Stimulated activated CD4-positive, alpha-beta T cell treated with anti-CD3 and anti-CD28 coated beads, Interleukin-12 subunit alpha, Interleukin-12 subunit beta, amount 100 ng/mL, for 48 hours (primary cell): ENCODE measurements at regions not wholly inside any gene's neighbourhood (a gene's known extent, or its start where the extent isn't known, plus 50 kb on each side); places are given as distances from the start of the nearest gene placed in this dataset.
"Not testable (repeated sequence)": the region's sequence is repeated elsewhere in the genome, so short reads cannot be mapped to it uniquely, and the experiment has no call there.

Source experiments
- DNase-seq, 3 donors: peaks; one replicate each; pipeline ENCODE4 v3.0.0-alpha.2; 2020; ENCODE audit warnings: low read depth in 2 of 3, low spot score in 1 of 3

DNA sequence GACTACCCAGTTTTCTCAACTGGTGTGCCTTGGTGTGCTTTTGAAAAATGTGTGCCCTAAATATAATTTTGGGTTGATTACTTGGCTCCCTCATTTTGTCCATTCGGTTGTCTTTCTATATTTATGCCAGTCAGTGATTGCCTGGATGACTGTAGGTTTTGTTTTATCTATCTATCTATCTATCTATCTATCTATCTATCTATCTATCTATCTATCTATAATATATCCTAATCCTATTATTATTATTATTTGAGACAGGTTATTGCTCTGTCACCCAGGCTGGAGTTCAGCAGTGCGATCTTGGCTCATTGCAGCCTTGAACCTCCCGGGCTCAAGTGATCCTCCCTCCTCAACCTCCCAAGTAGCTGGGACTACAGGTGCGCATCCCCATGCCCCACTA, 111.4 kb upstream of the GRK3 start:
- no peak for DNase-seq

DNA sequence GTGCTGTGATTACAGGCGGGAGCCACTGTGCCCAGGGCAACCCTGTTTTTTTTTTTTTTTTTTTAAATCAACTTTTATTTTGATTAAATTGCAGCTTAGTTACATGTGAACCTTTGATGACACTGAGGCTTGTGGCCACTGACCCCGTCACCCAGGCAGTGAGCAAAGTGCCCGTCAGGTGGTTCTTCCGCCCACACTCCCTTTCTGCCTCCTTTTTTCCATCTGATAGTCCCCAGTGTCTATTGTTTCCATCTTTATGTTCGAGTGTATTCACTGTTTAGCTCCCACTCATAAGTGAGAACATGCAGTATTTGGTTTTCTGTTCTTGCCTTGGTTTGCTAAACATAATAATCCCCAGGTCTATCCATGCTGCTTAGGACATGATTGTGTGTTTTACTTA, 110.9 kb upstream of the GRK3 start:
- DNase-seq, result peak in 2 of 3 donors; percentile 37 to 41

DNA sequence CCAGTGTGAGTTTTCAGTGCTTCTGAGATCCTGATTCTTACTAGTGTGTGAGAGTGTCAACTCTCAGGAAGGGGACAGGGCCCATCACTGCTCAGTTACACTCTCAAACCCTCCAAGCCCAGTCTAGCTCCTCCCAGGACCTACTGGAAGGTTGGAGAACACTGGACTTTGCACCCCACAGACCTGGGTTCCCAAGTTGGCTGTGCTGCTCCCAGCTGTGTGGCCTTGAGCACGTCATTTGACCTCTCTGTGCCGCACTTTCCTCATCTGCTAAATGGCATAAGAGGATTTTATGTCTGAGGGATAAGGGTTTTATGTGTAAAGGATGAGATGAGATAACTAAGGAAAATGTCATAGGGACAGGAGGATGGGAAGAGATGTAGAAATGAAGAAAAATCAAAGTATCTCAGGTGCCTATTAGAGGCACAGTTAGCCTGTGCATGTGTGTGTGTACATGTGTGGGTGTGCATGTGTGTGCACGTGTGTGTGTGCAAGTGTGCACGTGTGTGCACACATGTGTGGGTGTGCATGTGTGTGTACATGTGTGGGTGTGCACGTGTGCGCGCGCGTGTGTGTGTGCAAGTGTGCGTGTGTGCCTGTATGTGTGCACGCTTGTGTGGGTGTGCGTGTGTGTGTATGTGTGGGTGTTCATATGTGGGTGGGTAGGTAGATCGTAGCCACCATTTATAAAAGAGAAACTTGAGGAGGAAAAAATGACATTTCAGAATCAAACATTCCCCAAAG, 108.0 kb upstream of the GRK3 start:
- DNase-seq, result not testable (repeated sequence)

DNA sequence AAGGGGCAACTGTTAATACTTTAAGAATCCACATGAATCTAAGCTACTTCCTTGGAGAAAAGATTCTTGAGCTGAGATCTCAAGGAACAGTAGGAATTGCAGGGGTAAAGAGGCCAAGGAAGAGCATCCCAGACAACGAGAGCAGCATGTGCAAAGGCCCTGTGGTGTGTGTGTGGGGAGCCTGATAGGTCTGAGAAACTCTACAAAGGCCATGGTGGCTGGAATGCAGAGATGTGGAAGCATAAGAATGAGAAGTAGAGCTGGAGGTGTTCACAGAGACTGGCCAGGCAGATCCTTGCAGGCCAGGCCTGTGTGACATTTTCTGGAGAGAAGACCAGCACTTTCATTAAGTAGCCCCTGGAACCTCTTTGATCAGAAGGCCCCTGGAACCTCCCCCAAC, 105.8 kb upstream of the GRK3 start:
- DNase-seq, result not testable (repeated sequence)

DNA sequence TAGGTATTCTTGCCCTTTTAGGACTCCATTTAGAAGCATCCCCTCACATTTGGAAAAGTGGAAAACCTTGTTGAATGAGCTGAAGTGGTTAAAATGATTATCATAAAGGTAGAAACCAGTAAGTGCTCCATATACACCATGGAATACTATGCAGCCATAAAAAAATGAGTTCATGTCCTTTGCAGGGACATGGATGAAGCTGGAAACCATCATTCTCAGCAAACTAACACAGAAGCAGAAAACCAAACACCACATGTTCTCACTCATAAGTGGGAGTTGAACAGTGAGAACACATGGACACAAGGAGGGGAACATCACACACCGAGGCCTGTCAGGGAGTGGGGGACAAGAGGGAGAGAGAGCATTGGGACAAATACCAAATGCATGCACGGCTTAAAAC, 103.8 kb upstream of the GRK3 start:
- DNase-seq, result not testable (repeated sequence)

DNA sequence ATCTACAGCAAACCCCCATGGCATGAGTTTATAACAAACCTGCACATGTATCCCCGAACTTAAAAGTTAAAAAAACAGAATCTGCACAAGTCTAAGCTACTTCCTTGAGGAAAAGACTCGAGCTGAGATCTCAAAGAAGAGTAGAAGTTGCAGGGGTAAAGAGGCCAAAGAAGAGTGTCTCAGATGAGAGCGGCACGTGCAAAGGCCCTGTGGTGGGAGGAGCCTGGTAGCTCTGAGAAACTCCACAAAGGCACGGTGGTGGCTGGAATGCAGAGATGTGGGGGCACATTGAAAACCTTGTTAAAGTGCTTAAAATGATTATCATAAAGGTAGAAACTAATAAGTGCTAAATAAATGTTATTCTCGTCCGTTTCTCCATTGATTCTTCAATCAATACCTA, 103.2 kb upstream of the GRK3 start:
- DNase-seq, result no peak

DNA sequence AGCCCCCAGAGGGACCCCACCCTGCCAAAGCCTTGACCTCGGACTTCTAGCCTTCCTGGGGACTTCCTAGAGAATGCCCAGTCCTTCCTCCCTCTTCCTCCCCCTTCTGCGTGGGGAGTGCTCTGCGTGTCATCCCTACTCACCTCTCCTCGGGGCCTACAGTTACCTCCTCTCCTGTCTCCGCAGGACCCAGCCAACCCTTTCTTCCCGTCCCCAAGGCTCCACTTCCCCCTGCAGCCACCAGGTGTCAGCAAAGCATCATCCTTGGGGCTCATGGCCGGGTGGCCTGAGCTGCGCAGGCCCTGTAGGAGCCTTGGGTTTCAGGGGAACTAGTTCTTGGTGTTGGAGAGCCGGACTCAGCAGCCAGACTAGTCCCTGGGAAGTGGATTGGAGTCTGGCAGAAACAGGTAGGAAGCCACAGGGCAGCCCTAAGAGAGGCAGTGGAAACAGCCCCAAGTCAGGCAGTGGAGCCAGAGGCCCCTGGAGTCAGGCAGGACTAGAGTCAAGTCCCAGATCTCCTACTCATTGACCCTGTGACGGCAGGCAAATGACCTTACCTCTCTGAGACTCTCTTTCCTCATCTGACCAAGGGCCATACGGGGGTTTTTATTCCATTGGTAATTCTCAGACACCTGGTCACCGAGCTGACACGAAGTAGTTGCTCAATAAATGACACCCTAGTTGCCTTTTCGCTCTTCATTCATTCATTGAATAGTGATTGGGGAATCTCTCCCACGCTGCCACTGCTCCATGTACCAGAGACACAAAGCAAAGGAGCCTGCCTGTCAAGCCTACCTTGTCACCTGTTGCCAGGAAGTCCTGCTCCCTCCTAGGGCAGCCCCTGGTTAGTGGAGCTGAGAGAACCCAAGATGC, 101.8 kb upstream of the GRK3 start:
- peak; percentile 55 to 86 (median 68) for DNase-seq

DNA sequence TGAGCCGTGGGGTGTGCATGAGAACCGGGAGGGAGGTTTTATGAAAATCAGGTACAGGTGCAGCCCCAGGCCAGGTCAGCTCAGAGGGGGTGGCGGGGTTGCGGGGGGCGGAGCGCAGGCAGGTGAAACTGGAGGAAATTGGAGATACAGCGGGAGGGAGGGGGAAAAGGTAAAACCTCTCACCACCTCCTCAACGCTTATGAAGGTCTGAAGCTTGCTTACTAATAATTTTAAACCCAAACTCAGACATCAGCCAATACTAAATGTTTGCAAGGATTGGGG, 101.2 kb upstream of the GRK3 start:
- not testable (repeated sequence) for DNase-seq

DNA sequence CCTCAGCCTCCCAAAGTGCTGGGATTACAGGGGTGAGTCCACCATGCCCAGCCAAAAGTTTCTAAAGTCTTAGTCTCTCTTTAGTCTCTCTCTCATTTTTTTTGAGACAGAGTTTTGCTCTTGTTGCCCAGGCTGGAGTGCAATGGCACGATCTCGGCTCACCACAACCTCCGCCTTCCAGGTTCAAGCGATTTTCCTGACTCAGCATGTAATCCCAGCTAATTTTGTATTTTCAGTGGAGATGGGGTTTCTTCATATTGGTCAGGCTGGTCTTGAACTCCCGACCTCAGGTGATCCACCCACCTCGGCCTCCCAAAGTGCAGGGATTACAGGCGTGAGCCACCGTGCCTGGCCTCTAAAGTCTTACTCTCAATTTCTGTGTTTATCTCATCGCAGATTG, 100.1 kb upstream of the GRK3 start:
- not testable (repeated sequence) for DNase-seq

DNA sequence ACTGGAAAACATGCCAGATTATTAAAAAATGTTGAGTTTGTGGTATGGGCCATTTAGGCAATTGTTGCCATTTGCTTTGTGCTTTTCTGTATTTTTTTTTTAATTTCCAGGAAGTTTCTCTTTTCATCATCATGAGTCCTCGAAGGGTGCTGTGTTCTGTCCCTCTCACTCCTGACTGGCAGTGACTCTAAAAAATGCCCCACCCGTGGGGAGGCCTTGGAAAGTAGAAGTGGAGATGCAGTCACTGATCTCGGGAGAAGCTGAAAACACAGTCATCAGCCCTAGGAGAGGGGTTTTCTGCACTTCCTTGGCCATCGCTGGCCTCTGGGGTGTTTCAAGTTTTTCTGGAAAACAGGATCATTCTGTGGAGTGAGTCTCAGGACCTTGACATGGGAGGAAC, 98.5 kb upstream of the GRK3 start:
- no peak for DNase-seq

DNA sequence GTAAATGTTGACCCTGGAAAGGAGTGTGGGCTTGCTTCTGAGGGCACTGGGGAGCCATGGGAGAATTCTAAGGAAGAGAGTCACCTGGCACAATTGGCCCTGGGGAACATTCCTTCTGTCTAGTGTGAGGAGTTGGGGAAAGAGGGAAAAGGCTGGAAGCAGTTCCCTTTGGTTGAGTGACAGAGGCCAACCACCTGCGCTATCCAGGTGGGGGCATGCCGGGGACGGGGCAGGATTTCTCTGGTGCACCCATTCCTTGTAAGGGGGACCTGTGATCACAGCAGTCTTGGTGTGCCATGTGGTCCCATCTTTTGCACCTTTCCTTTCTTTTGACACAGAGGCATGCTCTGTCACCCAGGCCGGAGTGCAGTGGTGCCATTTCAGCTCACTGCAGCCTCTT, 92.1 kb upstream of the GRK3 start:
- no peak for DNase-seq

DNA sequence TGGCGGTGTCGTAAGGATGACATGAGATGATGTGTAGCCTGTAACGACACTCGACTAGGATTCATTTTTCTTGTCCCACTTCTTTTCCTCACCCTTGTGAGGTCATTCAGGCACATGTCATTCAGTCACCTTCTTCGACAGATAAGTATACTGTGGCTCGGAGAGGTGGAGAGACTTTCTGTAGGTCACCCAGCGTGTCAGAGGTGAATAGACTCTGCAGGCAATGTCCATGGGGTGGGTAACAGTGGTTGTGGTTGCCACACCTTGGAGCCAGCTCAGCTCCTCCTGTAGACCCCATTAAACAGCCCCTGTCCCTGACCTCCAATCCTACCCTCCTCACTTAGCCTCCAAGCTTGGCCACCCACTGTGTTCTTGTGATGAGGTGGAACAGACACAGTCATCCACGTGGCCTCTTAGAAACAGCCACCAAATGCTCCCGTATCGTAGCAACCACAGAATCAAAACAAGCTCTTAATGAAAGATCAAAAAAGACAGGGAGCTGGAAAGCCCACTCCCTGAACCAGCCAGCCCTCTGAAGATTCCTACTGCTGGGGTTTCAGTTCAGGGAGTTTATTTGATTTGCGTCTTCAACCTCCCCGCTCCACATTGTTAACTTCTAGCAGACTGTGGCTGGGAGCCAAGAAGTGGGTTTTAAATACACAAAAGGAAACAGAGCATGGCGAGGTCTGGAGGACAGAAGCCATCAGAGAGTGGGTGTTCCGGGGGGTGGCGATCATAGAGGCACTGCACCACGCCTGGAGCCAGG, 89.0 kb upstream of the GRK3 start:
- no peak for DNase-seq

DNA sequence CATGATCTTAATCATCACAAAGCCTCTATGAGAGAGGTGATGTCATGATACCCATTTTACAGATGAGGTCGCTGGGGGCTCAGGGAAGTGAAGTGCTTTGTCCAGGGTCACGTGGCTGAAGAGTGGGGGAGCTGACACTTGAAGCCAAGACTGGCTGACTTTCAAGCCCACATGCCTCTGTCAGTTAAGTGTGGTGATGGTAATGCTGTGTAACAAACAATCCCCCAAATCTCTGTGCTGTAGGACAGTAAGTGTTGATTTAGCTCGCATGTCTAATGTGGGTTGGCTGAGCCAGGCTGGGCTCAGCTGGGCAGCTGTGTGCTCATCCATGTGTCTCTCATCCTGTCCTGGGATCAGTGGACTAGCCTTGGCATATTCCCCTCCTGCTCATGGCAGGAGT, 87.1 kb upstream of the GRK3 start:
- no peak for DNase-seq

DNA sequence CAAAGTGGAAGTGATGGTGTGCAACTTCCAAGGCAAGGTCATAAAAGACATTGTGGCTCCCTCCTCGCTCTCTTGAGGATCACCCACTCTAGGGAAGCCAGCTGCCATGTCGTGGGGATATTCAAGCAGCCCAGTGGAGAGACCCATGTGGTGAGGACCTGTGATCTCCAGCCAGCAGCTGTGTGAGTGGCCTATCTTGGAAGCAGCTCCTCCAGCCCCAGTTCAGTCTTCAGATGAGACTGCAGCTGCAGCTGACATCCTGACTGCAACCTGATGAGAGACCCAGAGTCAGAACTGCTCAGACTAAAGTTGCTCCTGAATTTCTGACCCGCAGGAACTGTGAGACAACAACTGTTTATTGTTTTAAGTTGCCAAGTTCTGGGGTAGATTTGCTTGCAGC, 86.4 kb upstream of the GRK3 start:
- no peak for DNase-seq

DNA sequence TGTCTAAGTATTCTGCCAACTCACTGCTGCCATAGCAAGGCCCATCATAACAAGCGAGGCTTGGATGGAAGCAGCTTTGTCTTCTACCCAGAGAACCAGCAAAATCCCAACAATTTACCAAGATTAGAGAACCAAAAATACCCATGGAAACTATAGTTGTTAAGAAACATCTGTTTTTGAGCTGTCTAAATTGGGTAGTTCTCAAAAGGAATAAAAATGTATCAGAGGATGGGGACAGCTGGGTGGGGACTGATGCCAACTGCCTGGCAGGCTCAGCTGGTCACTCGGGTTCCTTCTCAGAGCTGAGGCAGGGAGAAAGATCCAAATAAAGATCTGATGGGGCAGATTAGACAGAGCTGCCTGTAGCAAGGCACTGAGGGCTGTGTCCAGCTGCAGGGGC, 85.9 kb upstream of the GRK3 start:
- no peak for DNase-seq

DNA sequence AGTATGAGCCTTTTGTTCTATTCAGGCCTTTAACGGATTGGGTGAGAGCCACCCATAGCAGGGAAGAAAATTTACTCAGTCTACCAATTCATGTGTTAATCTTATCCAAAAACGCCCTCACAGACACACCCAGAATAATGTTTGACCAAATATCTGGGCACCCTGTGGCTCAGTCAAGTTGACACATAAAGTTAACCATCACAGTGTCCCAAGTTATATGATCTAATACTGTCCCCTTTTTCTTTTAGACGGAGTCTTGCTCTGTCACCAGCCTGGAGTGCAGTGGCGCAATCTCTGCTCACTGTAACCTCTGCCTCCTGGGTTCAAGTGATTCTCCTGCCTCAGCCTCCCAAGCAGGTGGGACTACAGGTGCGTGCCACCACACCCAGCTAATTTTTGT, 83.6 kb upstream of the GRK3 start:
- DNase-seq, result not testable (repeated sequence)

DNA sequence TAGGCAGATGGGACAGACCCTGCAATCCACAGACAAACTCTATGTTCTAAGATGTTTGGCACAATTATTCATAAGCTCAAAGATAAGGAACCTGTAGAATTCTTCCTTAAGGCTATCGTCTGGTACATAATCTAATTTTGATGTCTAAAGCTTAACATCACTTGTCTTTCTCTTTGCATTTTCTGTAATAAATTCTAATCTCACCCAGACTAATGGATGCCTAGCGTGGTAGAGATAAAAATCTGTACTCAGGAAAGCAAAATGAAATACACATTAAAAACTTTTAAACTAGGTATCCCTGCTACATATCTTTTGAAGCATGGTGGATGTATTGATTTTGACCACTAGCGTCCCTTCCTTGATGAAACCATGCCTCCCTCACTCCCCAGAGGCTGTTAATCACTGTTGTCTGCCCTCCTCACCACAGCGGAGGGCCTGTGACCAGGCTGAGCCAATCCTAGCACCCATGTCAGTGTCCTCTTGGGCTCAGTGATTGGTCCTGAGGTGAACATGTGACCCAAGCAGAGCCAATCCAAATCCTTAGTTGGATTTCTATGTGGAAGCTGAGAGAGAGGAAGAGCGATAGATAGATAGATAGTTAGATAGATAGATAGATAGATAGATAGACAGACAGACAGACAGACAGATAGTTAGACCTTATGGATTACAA, 82.2 kb upstream of the GRK3 start:
- no peak for DNase-seq

DNA sequence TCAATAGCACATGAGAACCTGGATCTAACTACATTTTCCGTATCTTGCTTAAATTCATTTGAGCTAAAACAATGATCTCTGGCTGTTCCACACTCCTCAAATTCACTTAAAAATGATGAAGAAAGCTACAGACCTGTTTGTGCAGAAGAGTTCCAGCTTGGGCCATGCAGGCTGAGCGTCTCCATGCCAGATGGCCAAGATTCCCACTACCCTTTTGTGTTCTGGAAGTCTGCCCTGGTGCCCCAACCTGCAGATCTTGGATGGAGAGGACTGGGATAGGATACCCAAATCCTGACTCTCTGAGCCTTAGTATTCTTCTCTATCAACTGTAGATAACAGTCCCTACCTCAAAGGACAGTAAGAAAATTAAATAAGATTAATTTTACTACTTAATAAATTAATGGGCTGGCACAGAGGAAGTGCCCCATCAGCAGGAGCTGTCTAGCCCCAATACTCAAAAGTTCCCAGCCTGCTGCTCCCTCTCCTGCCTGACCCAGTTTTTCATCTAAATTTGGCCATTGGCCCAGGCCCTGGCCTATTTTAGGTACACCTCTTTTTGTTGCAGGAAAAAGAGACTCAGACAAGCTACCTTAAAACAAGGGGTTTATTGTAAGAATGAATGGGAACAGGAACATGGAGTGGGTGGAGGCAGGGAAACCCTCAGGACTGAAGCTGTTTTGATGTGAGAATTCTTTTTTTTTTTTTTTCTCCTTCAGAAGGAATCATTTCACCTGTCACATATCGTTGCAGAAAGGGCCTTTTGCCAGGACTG, 81.4 kb upstream of the GRK3 start:
- no peak for DNase-seq

DNA sequence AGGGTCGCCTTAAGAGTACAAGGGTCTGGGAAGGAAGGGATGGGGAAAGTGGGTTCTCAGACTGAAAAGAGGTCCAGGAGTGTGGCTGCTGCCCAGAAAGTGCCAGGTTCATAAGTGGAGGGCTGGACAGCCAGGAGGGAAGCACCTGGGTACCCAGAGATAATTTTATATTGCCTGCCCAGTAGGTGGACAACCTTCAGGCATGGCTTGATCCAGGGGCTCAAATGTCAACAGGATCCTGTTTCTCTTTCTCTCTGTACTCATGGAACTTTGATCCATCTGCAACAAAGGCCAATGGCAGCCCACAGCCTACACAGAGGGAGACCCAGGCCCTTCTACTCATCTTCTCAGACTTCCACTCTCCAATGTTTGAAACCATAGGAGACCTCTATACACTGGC, 80.5 kb upstream of the GRK3 start:
- DNase-seq, result no peak

DNA sequence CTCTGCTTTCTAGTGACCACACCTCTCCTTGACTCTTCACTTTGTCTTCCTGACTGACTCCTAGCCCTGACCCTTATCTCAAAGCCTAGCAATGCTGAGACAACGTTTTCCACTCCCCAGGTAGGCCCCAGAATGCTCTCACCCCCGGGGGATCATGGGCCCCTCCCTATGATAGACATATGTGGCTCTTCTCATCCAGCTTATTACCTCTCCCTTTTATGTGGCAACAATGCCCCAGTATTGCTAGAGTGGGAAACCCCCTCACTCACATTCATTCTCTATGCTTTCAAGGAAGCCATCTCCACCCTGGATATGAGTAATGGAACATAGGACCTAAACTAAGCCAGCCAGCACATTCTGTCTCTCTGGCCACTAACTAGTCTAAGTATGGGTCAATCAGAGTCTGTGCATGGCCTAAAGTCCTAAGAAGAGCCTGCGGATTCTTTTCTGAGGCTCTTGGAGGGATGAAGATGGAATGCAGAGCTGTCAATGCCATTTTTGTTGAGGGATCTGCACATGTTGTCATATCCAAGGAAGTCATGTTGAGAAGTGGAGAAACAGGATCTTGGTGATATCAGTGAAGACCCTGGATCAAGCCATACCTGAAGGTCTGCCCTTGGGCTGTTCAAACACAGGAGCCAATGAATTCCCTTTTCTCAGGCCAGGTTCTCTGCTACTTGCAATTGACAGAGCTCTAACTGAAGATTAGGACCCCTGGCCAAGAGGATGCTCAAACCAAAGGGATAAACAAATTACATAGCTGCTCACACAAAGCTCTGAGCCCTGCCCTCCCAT, 79.8 kb upstream of the GRK3 start:
- peak in 2 of 3 donors; percentile 24 to 26 for DNase-seq
